ENCODE measurements at regions not wholly inside any gene's neighbourhood (a gene's known extent, or its start where the extent isn't known, plus 50 kb on each side); places are given as distances from the start of the nearest gene placed in this dataset.

DNA sequence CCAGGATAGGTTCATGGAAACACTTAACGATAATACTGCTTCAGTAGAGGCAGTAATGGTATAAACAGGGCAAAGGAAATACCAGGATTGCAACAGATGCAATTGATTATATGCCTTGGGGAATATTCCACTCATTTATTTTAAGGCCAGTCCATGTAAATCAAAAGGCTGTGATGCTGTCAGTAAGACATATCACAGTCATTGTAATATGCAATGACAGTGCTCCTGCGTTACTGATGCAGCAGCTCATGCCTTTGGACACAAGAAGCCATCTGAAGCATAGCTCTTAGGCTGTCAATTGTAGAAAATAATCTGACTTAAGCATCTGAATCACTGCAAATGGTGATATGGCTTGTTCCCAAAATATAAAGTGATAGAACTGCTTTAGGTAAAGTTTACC is 674.8 kb downstream of the TMTC2 start:
- TF ChIP-seq, protein P1, sequence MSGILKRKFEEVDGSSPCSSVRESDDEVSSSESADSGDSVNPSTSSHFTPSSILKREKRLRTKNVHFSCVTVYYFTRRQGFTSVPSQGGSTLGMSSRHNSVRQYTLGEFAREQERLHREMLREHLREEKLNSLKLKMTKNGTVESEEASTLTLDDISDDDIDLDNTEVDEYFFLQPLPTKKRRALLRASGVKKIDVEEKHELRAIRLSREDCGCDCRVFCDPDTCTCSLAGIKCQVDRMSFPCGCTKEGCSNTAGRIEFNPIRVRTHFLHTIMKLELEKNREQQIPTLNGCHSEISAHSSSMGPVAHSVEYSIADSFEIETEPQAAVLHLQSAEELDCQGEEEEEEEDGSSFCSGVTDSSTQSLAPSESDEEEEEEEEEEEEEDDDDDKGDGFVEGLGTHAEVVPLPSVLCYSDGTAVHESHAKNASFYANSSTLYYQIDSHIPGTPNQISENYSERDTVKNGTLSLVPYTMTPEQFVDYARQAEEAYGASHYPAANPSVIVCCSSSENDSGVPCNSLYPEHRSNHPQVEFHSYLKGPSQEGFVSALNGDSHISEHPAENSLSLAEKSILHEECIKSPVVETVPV (CRISPR knock-in tag; IDR thresholded peaks at IDR 0.05): no peak
- no peak for ATAC-seq

DNA sequence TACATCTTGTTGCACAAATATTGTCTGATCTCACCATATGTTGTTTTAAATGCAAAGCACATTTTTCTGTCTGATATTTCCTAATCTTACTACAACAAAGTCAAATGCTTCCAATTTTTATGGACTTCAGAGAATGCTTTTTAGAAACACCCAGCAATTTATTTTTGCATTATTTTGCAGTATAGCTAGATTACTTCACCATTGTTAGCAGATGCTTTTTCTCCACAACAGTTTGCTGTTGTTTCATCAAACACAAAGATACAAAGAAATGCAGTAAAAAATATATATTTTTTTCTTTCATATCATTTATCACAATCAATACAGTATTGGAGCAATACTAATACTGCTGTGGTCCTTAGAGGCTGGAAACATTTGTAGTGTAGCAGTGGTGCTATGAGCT is 674.4 kb downstream of the TMTC2 start:
- ATAC-seq: no peak
- TF ChIP-seq RARB (CRISPR knock-in tag; IDR thresholded peaks at IDR 0.05): no peak
- TF ChIP-seq, protein P2, sequence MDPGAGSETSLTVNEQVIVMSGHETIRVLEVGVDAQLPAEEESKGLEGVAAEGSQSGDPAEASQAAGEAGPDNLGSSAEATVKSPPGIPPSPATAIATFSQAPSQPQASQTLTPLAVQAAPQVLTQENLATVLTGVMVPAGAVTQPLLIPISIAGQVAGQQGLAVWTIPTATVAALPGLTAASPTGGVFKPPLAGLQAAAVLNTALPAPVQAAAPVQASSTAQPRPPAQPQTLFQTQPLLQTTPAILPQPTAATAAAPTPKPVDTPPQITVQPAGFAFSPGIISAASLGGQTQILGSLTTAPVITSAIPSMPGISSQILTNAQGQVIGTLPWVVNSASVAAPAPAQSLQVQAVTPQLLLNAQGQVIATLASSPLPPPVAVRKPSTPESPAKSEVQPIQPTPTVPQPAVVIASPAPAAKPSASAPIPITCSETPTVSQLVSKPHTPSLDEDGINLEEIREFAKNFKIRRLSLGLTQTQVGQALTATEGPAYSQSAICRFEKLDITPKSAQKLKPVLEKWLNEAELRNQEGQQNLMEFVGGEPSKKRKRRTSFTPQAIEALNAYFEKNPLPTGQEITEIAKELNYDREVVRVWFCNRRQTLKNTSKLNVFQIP (CRISPR knock-in tag; IDR thresholded peaks at IDR 0.05; ENCODE audit: borderline replicate concordance, low read depth): no peak
- TF ChIP-seq, protein P3, sequence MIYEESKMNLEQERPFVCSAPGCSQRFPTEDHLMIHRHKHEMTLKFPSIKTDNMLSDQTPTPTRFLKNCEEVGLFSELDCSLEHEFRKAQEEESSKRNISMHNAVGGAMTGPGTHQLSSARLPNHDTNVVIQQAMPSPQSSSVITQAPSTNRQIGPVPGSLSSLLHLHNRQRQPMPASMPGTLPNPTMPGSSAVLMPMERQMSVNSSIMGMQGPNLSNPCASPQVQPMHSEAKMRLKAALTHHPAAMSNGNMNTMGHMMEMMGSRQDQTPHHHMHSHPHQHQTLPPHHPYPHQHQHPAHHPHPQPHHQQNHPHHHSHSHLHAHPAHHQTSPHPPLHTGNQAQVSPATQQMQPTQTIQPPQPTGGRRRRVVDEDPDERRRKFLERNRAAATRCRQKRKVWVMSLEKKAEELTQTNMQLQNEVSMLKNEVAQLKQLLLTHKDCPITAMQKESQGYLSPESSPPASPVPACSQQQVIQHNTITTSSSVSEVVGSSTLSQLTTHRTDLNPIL (CRISPR knock-in tag; IDR thresholded peaks at IDR 0.05; ENCODE audit: low read depth): no peak
- no peak for TF ChIP-seq ZNF8 (CRISPR knock-in tag; IDR thresholded peaks at IDR 0.05)
- no peak for TF ChIP-seq PPARA (CRISPR knock-in tag; IDR thresholded peaks at IDR 0.05; ENCODE audit: borderline replicate concordance)
- no peak for TF ChIP-seq BACH2 (CRISPR knock-in tag; IDR thresholded peaks at IDR 0.05; ENCODE audit: borderline replicate concordance)
- TF ChIP-seq ISL1 (CRISPR knock-in tag; IDR thresholded peaks at IDR 0.05): no peak
- TF ChIP-seq ZFP3 (CRISPR knock-in tag; IDR thresholded peaks at IDR 0.05): no peak
- TF ChIP-seq, protein P4, sequence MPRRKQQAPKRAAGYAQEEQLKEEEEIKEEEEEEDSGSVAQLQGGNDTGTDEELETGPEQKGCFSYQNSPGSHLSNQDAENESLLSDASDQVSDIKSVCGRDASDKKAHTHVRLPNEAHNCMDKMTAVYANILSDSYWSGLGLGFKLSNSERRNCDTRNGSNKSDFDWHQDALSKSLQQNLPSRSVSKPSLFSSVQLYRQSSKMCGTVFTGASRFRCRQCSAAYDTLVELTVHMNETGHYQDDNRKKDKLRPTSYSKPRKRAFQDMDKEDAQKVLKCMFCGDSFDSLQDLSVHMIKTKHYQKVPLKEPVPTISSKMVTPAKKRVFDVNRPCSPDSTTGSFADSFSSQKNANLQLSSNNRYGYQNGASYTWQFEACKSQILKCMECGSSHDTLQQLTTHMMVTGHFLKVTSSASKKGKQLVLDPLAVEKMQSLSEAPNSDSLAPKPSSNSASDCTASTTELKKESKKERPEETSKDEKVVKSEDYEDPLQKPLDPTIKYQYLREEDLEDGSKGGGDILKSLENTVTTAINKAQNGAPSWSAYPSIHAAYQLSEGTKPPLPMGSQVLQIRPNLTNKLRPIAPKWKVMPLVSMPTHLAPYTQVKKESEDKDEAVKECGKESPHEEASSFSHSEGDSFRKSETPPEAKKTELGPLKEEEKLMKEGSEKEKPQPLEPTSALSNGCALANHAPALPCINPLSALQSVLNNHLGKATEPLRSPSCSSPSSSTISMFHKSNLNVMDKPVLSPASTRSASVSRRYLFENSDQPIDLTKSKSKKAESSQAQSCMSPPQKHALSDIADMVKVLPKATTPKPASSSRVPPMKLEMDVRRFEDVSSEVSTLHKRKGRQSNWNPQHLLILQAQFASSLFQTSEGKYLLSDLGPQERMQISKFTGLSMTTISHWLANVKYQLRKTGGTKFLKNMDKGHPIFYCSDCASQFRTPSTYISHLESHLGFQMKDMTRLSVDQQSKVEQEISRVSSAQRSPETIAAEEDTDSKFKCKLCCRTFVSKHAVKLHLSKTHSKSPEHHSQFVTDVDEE (CRISPR knock-in tag; IDR thresholded peaks at IDR 0.05): no peak
- no peak for TF ChIP-seq TOX (CRISPR knock-in tag; IDR thresholded peaks at IDR 0.05; ENCODE audit: borderline replicate concordance)
- no peak for TF ChIP-seq ZNF565 (CRISPR knock-in tag; conservative IDR thresholded peaks at IDR 0.05; ENCODE audit: low read depth)
- no peak for TF ChIP-seq ARNTL (CRISPR knock-in tag; IDR thresholded peaks at IDR 0.05; ENCODE audit: borderline replicate concordance, low read depth)
- no peak for TF ChIP-seq CSDC2 (CRISPR knock-in tag; IDR thresholded peaks at IDR 0.05)
- no peak for TF ChIP-seq TCF4 (CRISPR knock-in tag; IDR thresholded peaks at IDR 0.05; ENCODE audit: borderline replicate concordance)
- TF ChIP-seq, protein P5, sequence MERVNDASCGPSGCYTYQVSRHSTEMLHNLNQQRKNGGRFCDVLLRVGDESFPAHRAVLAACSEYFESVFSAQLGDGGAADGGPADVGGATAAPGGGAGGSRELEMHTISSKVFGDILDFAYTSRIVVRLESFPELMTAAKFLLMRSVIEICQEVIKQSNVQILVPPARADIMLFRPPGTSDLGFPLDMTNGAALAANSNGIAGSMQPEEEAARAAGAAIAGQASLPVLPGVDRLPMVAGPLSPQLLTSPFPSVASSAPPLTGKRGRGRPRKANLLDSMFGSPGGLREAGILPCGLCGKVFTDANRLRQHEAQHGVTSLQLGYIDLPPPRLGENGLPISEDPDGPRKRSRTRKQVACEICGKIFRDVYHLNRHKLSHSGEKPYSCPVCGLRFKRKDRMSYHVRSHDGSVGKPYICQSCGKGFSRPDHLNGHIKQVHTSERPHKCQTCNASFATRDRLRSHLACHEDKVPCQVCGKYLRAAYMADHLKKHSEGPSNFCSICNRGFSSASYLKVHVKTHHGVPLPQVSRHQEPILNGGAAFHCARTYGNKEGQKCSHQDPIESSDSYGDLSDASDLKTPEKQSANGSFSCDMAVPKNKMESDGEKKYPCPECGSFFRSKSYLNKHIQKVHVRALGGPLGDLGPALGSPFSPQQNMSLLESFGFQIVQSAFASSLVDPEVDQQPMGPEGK (CRISPR knock-in tag; IDR thresholded peaks at IDR 0.05; ENCODE audit: borderline replicate concordance): no peak
- no peak for TF ChIP-seq ZC3H10 (CRISPR knock-in tag; IDR thresholded peaks at IDR 0.05)
- no peak for TF ChIP-seq OSR1 (CRISPR knock-in tag; IDR thresholded peaks at IDR 0.05)
- no peak for TF ChIP-seq ZFP30 (CRISPR knock-in tag; IDR thresholded peaks at IDR 0.05)
- TF ChIP-seq ZNF70 (CRISPR knock-in tag; IDR thresholded peaks at IDR 0.05): no peak
- TF ChIP-seq GLIS3 (CRISPR knock-in tag; IDR thresholded peaks at IDR 0.05): no peak

DNA sequence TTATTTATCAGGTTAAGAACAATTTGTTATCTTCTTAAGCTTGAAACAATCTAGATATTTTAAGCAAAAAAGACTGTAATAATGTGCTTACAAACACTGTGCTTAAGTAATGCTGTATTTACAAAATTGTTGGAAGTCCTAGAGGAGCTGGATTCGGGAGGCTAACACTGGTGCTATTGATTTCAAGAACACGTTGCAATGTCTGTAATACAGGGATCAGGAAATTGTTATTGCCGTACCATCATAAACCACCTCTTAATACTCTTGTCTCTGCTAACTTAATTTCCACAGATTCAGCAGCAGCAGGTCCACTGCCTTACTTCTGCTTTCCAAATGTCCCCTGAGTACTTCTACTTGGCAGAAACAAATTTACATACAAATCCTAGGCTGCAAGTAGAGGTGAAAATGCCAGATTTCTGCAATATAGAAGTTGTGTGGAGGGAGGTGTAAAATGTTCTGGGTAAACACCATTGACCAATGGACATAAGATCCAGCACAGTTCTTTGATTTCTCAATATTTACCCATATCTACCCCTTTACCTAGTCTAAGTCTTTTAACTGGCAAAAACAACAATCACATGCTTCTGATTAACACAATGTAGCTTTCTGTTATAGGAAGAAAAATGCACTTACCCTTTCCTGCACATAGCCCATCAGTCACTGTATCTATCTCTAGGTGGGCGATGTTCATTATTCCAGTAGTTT is 663.4 kb downstream of the TMTC2 start:
- TF ChIP-seq ARNTL (CRISPR knock-in tag; IDR thresholded peaks at IDR 0.05; ENCODE audit: borderline replicate concordance, low read depth) (no peak), ZFP3 (CRISPR knock-in tag; IDR thresholded peaks at IDR 0.05) (no peak)
- TF ChIP-seq, protein P1 (CRISPR knock-in tag; IDR thresholded peaks at IDR 0.05): no peak
- ATAC-seq: no peak

Measured in SK-N-SH treated with all-trans-retinoic acid at 6 μM for 48 hours (cell line).